ENCODE measurements at regions not wholly inside any gene's neighbourhood (a gene's known extent, or its start where the extent isn't known, plus 50 kb on each side); places are given as distances from the start of the nearest gene placed in this dataset.

DNA sequence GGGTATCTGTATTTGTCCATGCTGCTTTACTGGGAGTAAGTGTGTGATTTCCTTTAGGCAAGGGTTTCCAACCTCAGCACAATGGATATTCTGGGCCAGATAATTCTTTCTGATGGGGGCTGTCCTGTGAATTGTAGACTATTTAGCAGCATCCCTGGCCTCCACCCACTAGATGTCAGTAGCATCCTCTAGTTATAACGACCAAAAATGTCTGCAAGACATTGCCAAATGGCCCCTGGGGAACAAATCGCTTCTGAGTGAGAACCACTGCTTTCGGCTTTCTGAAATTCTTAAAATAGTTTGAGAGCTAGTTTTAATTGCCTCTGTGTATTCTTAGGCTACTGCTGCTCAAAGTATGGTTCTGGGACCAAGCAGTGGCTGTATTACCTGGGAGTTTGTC lies 81.2 kb upstream of the GPM6B start:
- Mint-ChIP-seq H3K4me3 (no peak overlapping the region), H3K4me1 (ENCODE audit: low read depth) (no peaks in the 10 kb centered on the region), H3K27me3 (ENCODE audit: low read depth) (peaks cover 33% of the 10 kb centered on the region), H3K27ac (no peak overlapping the region), H3K9me3 (no peaks in the 10 kb centered on the region), H3K36me3 (ENCODE audit: insufficient read depth in 2 of 2) (no peaks in the 10 kb centered on the region)
- DNase-seq, result peak; percentile 4 to 8
- peak; percentile 35 to 37 for ATAC-seq (replicated peaks in 1 of 2)

DNA sequence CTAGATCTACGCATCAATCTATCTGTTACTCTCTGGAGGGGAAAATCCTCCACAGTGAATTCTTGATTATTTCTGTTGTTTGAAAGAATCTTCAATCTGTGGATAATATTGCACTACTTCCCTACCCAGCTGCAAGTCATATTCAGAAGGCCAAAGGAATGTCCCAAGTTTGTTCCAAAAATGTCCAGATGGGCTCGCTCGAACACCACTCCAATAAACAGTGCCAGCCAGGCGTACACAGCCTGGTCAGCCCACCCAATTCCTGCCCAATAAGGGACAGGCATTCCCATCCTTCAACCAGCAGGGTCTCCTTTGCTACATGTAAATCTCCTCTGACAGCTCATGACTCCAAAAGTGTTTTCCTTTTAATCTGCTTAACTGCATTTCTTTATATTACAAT lies 80.7 kb upstream of the GPM6B start:
- no peaks in the 10 kb centered on the region for H3K9me3 Mint-ChIP-seq
- H3K4me1 Mint-ChIP-seq (ENCODE audit: low read depth), result no peaks in the 10 kb centered on the region
- no peak overlapping the region for H3K27ac Mint-ChIP-seq
- peaks cover 33% of the 10 kb centered on the region for H3K27me3 Mint-ChIP-seq (ENCODE audit: low read depth)
- no peak for ATAC-seq (replicated peaks in 1 of 2)
- H3K4me3 Mint-ChIP-seq, result no peak overlapping the region
- no peaks in the 10 kb centered on the region for H3K36me3 Mint-ChIP-seq (ENCODE audit: insufficient read depth in 2 of 2)
- DNase-seq, result no peak

DNA sequence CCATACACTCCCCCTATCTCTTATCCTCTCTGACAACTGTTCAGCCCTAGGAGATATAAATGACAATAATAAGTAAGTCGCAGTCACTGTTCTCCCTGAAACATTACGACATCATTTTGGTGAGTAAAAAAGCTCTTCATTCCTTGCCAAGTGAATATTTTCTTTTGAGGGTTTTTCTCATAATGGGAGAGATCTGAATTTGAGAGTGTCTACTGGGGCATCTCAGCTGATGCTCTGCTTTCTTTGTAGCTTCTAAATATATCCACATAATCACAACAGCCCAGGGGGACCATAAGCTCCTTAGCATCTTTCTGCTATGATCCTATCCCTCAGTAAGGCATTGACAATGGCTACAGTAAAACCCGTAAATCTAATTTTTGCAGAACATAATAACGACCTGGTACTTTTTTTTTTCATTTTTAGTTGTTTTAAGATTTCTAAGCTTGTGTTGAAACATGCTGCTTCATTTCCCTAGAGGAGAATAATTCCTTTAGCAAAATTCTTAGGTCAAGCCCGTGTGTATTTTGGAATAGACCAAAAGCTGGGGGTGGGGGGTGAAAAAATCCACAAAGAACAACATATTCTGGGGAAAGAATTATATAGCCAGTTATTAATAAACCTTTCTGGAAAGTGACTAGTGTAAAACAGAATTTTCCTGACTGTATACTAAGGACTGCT lies 78.1 kb upstream of the GPM6B start:
- Mint-ChIP-seq H3K36me3 (ENCODE audit: insufficient read depth in 2 of 2) (no peaks in the 10 kb centered on the region), H3K4me3 (no peak overlapping the region), H3K27me3 (ENCODE audit: low read depth) (peaks cover 39% of the 10 kb centered on the region), H3K9me3 (no peaks in the 10 kb centered on the region), H3K4me1 (ENCODE audit: low read depth) (no peaks in the 10 kb centered on the region), H3K27ac (no peak overlapping the region)
- no peak for ATAC-seq (replicated peaks in 1 of 2)
- DNase-seq, result no peak

DNA sequence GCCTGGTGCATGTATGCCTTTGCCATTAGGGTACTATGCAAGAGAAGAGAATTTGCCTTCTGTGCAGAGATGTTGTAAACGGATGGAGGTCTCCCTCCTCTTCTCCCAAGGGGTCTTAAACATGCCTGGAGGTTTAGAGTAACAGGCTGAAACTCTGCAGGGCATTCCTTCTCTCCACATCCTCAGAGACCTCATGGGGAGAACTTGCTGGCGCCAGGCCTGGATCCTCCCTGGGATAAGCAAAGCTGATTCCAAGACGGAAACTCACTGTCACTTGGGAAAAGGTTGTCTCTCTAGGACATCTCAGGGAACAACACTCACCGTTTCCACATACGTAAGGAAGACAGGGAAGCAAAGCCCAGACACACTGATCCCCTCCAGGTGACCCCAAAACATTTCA lies 76.9 kb upstream of the GPM6B start:
- no peak for ATAC-seq (replicated peaks in 1 of 2)
- no peaks in the 10 kb centered on the region for H3K36me3 Mint-ChIP-seq (ENCODE audit: insufficient read depth in 2 of 2)
- no peaks in the 10 kb centered on the region for H3K9me3 Mint-ChIP-seq
- no peak overlapping the region for H3K27ac Mint-ChIP-seq
- peaks cover 34% of the 10 kb centered on the region for H3K27me3 Mint-ChIP-seq (ENCODE audit: low read depth)
- no peak overlapping the region for H3K4me3 Mint-ChIP-seq
- DNase-seq, result no peak
- H3K4me1 Mint-ChIP-seq (ENCODE audit: low read depth), result no peaks in the 10 kb centered on the region

DNA sequence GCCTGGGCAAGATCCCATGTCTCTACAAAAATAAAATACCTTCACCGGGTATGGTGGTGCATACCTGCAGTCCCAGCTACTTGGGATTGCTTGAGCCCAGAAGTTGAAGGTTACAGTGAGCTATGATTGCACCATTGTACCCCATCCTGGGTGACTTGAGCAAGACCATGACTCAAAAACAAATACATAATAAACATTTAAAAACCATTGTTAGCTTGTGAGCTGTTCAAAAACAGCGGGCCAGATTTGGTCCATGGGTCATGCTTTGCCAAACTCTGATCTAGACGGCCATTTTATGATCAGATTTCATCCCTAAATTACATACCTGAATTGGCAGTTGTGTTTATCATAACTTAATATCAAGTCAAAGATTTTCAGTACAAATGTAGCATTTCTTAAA lies 76.0 kb upstream of the GPM6B start:
- peaks cover 42% of the 10 kb centered on the region for H3K27me3 Mint-ChIP-seq (ENCODE audit: low read depth)
- H3K4me3 Mint-ChIP-seq, result no peak overlapping the region
- DNase-seq (no peak), ATAC-seq (replicated peaks in 1 of 2) (no peak)
- no peak overlapping the region for H3K27ac Mint-ChIP-seq
- H3K9me3 Mint-ChIP-seq, result no peaks in the 10 kb centered on the region
- H3K4me1 Mint-ChIP-seq (ENCODE audit: low read depth), result no peaks in the 10 kb centered on the region
- H3K36me3 Mint-ChIP-seq (ENCODE audit: insufficient read depth in 2 of 2), result no peaks in the 10 kb centered on the region

DNA sequence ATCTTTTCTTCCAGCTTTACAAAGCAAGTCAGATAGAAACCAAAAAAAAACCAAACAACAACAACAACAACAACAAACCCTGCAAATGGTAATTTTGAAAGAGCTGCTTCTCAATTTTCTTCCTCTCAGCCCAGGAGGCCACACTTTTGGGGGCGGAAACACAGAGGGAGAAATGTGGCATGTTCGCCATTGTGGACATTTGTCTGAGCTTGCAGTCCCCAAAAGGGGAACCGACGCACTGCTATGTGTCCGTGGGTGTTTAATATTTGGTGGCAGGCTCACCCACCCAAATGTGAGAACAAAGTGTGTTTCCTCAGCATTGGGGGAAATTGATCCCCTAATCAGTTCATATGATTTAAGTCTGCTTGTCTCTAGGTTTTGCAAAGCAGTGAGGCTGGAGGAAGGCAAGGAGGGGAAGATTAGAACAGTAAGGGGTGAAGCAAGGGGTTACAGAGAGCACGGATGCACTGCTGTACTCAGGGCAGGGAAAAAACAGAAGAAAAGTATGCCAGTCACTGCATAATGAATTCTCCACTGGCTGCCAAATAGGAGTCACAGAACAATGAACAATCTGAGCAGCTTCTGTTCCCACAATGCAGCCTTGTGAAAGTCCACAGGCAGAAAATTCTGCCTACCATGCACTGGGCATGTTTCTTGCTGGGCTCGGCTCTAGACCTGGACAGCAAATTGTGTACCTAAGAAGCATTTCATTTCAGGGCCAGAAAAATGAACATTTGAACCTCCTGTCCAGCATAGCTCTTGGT lies 74.7 kb upstream of the GPM6B start:
- H3K27ac Mint-ChIP-seq, result no peak overlapping the region
- no peak for DNase-seq
- no peak overlapping the region for H3K4me3 Mint-ChIP-seq
- no peak for ATAC-seq (replicated peaks in 1 of 2)
- H3K9me3 Mint-ChIP-seq, result no peaks in the 10 kb centered on the region
- H3K4me1 Mint-ChIP-seq (ENCODE audit: low read depth), result no peaks in the 10 kb centered on the region
- no peaks in the 10 kb centered on the region for H3K36me3 Mint-ChIP-seq (ENCODE audit: insufficient read depth in 2 of 2)
- H3K27me3 Mint-ChIP-seq (ENCODE audit: low read depth), result peaks cover 42% of the 10 kb centered on the region

DNA sequence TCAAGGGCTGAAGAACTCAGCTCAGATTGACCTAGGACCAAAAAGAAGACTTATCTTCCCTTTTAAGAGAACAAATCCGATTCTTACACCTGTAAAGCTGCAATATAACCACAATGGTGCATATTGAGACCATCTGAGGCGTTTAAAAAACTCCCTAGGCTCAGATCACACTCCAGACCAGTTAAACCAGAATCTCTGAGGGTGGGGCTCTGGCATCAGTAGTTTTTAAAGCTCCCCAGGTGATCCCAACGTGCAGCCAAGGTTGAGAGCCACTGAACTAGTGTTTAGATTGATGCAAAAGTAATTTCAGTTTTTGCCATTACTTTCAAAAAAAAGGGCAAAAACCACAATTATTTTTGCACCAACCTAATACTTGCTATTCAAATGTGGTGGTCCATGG lies 73.9 kb upstream of the GPM6B start:
- Mint-ChIP-seq H3K9me3 (no peaks in the 10 kb centered on the region), H3K36me3 (ENCODE audit: insufficient read depth in 2 of 2) (no peaks in the 10 kb centered on the region), H3K27ac (no peak overlapping the region), H3K4me3 (no peak overlapping the region), H3K4me1 (ENCODE audit: low read depth) (no peaks in the 10 kb centered on the region), H3K27me3 (ENCODE audit: low read depth) (peaks cover 42% of the 10 kb centered on the region)
- DNase-seq (no peak), ATAC-seq (replicated peaks in 1 of 2) (no peak)

DNA sequence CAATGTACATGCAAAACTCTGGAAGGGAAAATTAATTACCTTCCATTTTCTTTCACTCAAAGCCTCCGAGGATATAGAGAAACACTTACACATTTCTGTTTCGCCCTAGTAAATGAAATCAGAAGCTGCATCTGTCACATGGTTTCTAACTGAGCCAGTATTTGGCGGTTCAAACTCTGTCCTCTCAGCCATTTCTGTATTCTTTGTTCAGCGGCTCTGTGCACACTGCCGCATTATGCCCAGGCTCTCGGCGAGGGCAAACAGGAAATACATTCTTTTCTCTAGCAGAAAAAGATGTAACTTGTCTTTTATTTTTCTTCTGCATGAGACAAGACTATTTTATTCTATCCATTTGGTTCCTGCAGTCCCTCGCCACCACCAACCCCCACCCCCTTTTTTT lies 71.4 kb upstream of the GPM6B start:
- no peaks in the 10 kb centered on the region for H3K9me3 Mint-ChIP-seq
- no peak for ATAC-seq (replicated peaks in 1 of 2)
- DNase-seq, result no peak
- H3K4me1 Mint-ChIP-seq (ENCODE audit: low read depth), result no peaks in the 10 kb centered on the region
- peaks cover 53% of the 10 kb centered on the region for H3K27me3 Mint-ChIP-seq (ENCODE audit: low read depth)
- H3K27ac Mint-ChIP-seq, result no peak overlapping the region
- no peak overlapping the region for H3K4me3 Mint-ChIP-seq
- no peaks in the 10 kb centered on the region for H3K36me3 Mint-ChIP-seq (ENCODE audit: insufficient read depth in 2 of 2)

DNA sequence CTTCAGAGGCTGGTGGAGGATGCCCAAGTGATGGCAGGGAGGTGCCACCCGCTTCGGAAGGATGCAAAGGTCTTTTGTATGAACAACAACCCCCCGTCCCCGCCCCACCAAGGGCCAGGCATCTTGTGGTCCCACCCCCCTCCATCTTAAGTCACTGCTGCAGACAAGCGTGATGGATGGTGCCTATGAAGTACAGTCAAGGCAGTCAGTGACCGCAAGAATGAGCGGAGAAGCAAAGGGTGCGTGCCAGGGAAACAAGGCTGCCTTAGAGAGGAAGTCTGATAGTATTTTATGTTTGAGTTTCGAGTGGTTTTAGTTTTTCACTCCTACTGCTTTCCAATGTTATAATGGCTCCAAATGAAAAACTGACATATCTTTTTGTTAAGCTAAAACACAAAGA lies 68.7 kb upstream of the GPM6B start:
- DNase-seq (no peak), ATAC-seq (replicated peaks in 1 of 2) (no peak)
- Mint-ChIP-seq H3K27me3 (ENCODE audit: low read depth) (peaks cover 47% of the 10 kb centered on the region), H3K9me3 (no peaks in the 10 kb centered on the region), H3K36me3 (ENCODE audit: insufficient read depth in 2 of 2) (no peaks in the 10 kb centered on the region), H3K27ac (no peak overlapping the region), H3K4me3 (no peak overlapping the region), H3K4me1 (ENCODE audit: low read depth) (no peaks in the 10 kb centered on the region)

DNA sequence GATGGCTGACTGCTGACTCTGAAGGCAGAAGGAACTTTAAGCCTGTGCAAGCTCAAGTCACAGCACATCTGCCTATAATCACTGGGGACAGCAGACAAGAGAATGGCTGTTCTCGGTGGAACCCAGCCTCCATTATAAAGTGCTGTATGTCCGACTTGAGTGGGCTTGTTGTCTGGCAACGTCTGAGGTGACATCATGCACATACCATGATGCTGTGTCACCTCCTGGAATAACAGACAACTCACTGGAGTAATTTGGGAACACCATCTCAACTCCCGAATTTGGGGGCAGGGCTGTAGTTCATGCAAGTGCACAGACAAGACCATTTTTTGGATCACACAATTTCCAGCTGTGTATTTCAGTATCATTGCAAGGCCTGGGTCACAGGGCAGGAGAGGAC lies 59.8 kb upstream of the GPM6B start:
- H3K36me3 Mint-ChIP-seq (ENCODE audit: insufficient read depth in 2 of 2), result no peaks in the 10 kb centered on the region
- no peak overlapping the region for H3K27ac Mint-ChIP-seq
- DNase-seq, result no peak
- no peak for ATAC-seq (replicated peaks in 1 of 2)
- H3K27me3 Mint-ChIP-seq (ENCODE audit: low read depth), result peaks cover 46% of the 10 kb centered on the region
- H3K4me1 Mint-ChIP-seq (ENCODE audit: low read depth), result no peaks in the 10 kb centered on the region
- no peak overlapping the region for H3K4me3 Mint-ChIP-seq
- no peaks in the 10 kb centered on the region for H3K9me3 Mint-ChIP-seq

DNA sequence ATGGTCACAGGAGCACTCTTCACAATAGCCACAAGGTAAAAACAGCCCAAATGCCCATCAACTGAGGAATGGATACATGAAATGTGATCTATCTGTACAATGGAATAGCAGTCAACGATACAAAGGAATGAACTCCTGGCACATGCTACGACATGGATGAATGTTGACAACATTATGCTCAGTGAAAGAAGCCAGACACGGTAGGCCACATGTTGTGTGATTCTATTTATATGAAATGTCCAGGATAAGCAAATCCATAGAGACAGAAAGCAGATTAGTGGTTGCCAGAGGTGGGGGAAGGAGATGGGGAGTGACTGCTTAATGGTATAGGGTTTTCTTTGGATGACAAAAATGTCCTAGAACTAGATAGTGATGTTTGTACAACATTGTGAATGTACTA lies 58.7 kb upstream of the GPM6B start:
- no peaks in the 10 kb centered on the region for H3K4me1 Mint-ChIP-seq (ENCODE audit: low read depth)
- no peak for ATAC-seq (replicated peaks in 1 of 2)
- peaks cover 47% of the 10 kb centered on the region for H3K27me3 Mint-ChIP-seq (ENCODE audit: low read depth)
- H3K36me3 Mint-ChIP-seq (ENCODE audit: insufficient read depth in 2 of 2), result no peaks in the 10 kb centered on the region
- no peaks in the 10 kb centered on the region for H3K9me3 Mint-ChIP-seq
- no peak for DNase-seq
- H3K27ac Mint-ChIP-seq, result no peak overlapping the region
- H3K4me3 Mint-ChIP-seq, result no peak overlapping the region

DNA sequence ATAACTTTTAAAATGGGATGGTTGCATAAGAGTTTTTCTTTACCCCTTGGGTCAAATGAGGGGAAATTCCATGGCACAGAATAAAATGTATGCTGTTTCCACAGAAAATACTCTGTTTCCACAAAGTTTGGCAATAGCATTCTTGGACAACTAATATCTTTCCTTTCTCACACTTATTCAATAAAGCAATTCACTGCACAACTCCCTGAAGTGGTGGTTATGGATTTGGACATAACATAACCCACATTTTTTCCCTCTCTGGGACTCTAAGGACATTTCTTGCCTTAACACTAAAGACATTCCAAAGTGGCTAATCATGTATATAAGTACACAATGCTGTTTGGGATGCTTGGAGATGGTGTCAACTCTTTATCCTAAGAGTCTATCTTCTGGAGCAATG lies 51.7 kb upstream of the GPM6B start:
- H3K4me3 Mint-ChIP-seq, result no peak overlapping the region
- no peaks in the 10 kb centered on the region for H3K36me3 Mint-ChIP-seq (ENCODE audit: insufficient read depth in 2 of 2)
- no peak overlapping the region for H3K27ac Mint-ChIP-seq
- no peak for DNase-seq
- no peak for ATAC-seq (replicated peaks in 1 of 2)
- H3K9me3 Mint-ChIP-seq, result no peaks in the 10 kb centered on the region
- peaks cover 83% of the 10 kb centered on the region for H3K27me3 Mint-ChIP-seq (ENCODE audit: low read depth)
- no peaks in the 10 kb centered on the region for H3K4me1 Mint-ChIP-seq (ENCODE audit: low read depth)
